NCI-H345 treated with DMSO at 0.1 percent for 48 hours (cell line): ENCODE measurements at regions not wholly inside any gene's neighbourhood (a gene's known extent, or its start where the extent isn't known, plus 50 kb on each side); places are given as distances from the start of the nearest gene placed in this dataset.
"Not testable (repeated sequence)": the region's sequence is repeated elsewhere in the genome, so short reads cannot be mapped to it uniquely, and the experiment has no call there.

Experiments
- DNase-seq: peaks from one replicate; lab custom pipeline; 2025; ENCODE audit not compliant: unreplicated experiment; lab: John Stamatoyannopoulos, UW

GRCh38 chr6:50330347-50330746 is 280.6 kb upstream of the DEFB112 start:
- DNase-seq, result no peak

DNA sequence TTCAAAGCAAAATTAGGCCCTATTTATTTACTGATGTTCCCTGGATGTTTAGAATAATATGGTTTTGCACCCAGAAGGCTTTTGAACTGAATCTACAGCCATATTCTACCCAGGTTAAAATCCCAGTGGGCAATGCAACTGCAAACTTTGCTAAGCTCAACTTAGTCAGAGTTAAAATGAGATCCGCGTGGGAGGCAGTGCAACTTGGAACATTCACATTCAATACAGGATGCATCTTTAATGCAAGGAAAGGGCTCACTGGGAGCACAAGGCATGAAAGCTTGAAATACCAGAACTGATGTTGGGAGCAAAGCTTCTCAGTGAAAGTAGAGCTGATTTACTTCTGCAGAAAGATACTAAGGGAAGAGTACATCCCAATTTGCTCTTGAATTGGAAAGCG is 281.2 kb upstream of the DEFB112 start:
- no peak for DNase-seq

DNA sequence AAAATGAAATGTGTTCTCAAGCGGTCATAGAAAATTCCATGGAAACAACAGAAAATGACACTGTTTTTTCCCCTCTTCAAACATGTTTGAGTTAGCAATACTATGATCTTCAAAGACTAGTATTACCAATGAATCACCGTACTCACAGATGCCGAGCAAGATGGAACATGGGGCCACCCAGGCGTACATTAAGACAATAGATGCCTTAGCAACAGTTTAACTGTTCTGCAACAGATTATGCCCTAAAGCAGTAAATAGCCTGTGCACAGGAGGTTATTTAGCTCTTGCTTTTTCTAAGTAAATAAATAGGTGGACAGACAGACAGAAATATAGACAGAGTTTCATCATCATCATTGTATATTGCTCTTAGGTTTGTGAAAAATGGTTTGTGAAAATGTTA is 284.0 kb upstream of the DEFB112 start:
- no peak for DNase-seq

DNA sequence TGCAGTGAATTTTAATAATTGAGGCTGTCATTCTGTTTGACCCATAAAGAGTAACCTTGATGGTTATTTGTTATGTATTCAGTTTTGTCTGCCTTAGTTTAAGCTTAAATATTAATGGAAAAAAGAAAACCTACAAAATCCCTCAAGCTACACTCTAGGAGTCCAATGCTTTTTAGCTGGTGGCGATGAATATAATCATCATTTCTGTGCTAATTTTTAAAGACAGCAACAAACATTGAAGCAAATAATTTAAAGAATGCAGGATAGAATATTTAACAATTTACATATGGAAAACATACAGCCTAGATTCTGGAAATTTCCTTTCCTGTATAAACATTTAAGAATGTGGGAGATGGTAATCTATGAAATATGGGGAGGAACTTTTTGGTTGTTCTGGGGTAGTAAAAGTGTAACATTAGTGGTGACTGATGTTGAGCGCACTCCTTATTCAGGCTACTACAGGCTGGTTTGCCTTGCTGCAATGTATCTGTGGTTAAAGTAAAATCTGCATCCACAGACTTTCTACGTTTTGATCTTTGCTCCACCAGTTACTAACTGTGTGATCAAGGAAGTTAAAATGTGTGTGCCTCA is 287.9 kb upstream of the DEFB112 start:
- DNase-seq, result no peak

- DNase-seq, result no peak
Measured at GRCh38 chr6:50353603-50354002, 303.9 kb upstream of the DEFB112 start.

DNA sequence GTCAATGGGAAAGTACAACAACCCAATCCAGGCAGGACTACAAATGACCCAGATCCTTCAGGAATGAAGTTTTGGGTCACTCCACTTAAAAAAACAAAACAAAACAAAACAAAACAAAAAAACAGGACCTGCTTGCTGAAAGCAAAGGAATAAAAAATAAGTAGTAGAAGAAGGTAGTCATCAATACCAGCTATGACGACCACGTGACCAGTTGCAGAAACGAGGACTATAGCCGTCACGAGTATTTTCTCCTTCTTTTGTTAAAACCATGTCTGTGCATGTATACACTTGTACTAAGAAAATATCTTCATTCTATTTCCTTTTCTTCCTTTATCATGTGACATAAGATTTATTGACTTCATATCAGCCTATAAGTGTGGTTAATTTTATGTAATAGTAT is 308.4 kb upstream of the DEFB112 start:
- no peak for DNase-seq

DNA sequence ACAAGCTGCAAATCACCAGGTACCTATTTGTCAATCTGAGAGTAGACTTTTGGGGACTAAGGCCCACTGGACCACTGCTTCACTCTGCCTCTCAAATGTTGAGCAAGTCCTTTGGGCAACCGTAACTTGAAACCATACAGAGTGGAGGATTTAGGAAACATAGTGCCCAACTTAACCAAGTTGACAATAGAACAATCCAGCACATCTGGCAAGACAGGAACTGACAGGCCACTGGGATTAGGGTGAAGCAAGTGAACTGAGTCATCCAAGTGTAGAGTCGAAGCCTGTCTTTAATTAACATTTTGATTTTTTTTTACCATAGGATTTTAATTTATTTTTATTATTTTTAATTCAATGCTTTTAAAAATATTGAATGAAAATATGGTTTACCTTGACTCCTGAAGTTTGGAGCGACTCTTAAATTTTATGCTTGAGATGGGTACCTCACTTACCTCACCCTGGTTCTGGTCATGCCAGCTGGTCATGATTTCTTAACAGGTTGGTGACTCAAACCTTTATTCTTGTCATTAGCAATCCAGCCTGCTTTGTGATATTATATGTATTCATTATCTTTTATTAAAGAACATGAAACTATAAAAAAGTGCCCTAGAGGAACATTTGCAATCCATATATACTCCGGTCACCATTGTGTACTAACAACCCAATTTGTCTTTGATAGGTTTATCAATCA is 312.1 kb upstream of the DEFB112 start:
- no peak for DNase-seq

GRCh38 chr6:50362706-50363105 is 313.0 kb upstream of the DEFB112 start:
- no peak for DNase-seq

GRCh38 chr6:50369996-50370395 is 320.3 kb upstream of the DEFB112 start:
- no peak for DNase-seq

DNA sequence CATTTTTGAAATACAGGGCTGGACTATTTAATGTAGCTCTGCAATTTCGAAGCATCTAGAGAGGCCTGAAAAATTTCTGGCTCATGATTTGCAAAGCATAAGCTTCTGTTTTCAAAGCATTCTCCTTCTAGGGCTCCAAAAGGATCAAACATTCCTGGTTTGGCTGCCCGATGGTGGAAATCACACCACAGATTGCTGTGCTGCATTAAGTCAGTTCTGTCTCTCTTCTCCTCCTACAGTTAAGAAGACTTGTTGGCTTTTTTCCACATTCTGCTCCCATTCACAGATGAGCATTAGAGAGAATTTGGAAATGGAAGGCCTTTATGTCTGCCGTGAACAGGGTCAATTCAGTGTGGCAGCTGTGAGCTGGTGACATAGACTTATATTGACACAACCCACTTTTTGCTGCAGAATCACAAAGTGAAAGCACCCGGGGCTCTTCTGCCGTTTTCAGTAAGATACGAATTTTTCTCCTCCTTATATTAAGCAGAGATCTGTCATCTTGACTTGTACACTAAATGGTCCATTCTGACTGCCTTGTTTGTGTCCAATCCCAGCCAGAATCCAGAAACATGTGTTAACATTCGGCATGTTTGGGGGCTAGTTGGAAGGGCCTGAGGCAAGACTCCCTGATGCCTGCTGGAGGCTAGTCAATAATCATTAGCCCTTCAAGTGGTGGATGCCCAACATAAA is 330.8 kb upstream of the DEFB112 start:
- DNase-seq, result no peak

DNA sequence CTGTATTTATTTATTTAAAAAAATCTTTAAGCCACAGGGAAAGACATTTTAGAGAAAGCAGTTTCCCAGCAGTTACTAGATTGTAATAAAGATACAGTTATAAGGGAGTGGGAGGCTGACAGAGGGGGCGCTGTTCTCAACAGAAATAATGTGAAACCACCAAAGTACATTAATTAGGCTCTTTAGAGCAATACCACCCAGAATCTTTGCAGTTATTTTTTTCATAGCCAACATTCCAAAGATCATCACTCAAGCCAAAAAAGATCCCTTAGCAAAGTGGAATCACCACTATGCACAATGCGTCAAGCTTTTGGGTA is 331.3 kb upstream of the DEFB112 start:
- no peak for DNase-seq

GRCh38 chr6:50390416-50390815 is 322.9 kb upstream of the TFAP2D start:
- no peak for DNase-seq

- DNase-seq, result not testable (repeated sequence)
Measured at GRCh38 chr6:50394139-50394538, 319.2 kb upstream of the TFAP2D start.

- no peak for DNase-seq
Measured at GRCh38 chr6:50404643-50405042, 308.7 kb upstream of the TFAP2D start.

GRCh38 chr6:50410579-50410978 is 302.7 kb upstream of the TFAP2D start:
- no peak for DNase-seq

GRCh38 chr6:50421041-50421440 is 292.3 kb upstream of the TFAP2D start:
- DNase-seq, result not testable (repeated sequence)

- no peak for DNase-seq
Measured at GRCh38 chr6:50427267-50427666, 286.1 kb upstream of the TFAP2D start.

DNA sequence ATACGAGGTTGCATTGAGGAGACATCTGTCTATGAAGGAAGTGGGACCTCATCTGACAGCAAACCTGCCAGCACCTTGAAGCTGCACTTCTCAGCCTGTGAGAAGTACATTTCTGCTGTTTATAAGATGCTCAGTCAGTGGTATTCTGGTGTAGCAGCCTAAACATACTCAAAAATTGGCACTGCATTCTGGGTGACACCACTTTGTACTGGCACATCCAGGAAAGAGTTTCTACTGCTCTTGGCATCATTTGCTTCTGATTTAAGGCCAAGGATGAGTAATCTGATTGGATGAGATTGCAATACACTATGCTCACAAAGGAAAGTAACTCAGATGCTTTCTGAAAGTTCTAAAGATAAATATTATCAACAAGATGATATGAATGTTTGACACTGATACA is 275.4 kb upstream of the TFAP2D start:
- no peak for DNase-seq

DNA sequence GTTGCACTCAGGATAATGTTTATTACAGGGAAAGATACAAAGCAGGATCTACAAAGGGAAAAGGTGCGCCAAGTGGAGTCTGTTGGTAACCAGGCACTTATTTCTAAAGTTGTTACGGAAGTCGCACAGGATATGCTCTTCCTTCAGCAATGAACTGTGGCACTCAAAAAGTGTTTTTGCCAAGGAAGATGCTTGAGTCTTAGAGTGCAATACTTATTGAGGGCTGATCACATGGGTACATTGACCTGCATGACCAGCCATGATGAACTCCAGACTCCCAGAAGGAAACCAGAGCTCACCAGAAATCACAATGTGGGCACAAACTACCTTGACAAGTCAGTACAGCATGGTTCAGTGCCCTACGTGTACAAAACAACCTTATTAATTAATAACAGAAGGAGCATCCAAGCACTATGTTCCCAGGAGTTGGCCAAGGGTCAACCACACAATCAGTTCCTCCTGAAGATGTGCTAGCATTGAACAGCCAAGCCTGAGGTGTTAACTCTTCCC is 270.7 kb upstream of the TFAP2D start:
- no peak for DNase-seq

- DNase-seq, result no peak
Measured at GRCh38 chr6:50443144-50443543, 270.2 kb upstream of the TFAP2D start.

DNA sequence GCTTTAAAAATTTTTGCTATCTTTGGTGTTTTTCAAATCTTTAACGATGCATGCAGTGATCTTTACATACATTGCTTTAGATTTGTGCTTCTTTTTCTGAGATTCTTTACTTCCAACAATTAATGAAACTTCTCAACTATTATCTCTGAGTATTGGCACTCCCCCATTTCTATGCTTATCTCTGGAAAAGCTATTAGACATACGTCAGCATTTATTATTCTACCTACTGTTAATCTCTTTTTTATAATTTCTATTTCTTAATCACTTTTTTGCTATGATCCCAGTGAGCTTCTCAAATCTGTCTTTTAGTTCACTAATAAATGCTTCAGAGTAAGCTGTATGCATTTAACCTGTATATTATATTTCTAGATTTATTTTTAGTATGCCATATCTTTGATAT is 264.2 kb upstream of the TFAP2D start:
- no peak for DNase-seq

DNA sequence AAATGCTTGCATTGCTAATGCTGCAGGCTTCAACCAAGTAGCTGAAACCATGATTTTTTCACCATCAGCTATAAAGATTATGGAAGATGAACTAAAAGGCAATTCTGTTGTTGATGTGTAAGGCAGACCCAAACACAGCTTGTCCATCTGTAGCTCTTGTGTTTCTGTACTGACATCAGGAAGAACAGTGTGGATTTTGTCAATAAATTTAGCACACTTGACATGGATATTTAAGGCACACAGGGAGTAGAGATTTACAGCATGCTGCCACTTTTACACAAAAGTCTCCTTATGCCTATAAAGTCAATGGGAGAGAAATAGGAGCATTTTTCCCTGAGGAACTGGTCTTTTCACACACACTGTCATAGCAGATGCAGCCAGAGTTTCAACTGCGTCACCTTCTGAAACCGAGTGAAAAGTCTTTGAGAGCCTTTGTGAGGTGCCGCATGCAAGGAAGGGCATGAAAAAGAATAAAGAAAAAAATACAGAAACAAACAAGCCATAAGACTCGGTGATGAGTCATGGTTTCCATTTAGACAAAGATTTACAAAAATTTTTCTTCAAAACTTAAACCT is 261.4 kb upstream of the TFAP2D start:
- no peak for DNase-seq
